Activated naive CD8-positive, alpha-beta T cell treated with anti-CD3 and anti-CD28 coated beads for 36 hours (primary cell): ENCODE measurements at regions not wholly inside any gene's neighbourhood (a gene's known extent, or its start where the extent isn't known, plus 50 kb on each side); places are given as distances from the start of the nearest gene placed in this dataset.
"Not testable (repeated sequence)": the region's sequence is repeated elsewhere in the genome, so short reads cannot be mapped to it uniquely, and the experiment has no call there.

Experiments
- DNase-seq: peaks from one replicate; pipeline ENCODE4 v3.0.0; 2021
- H3K27ac Mint-ChIP-seq: one replicate; pipeline ENCODE4 v1.8.0; 2022; ENCODE audit warnings: mild to moderate bottlenecking, moderate library complexity, mixed read lengths
- H3K27me3 Mint-ChIP-seq: one replicate; pipeline ENCODE4 v1.8.0; 2022; ENCODE audit warnings: mild to moderate bottlenecking, mixed read lengths
- H3K36me3 Mint-ChIP-seq: one replicate; pipeline ENCODE4 v1.8.0; 2021; ENCODE audit warnings: mild to moderate bottlenecking, mixed read lengths
- H3K4me1 Mint-ChIP-seq: one replicate; pipeline ENCODE4 v1.8.0; 2021; ENCODE audit warnings: mixed read lengths
- H3K4me3 Mint-ChIP-seq: one replicate; pipeline ENCODE4 v1.8.0; 2022; ENCODE audit warnings: mild to moderate bottlenecking, moderate library complexity, mixed read lengths
- H3K9me3 Mint-ChIP-seq: one replicate; pipeline ENCODE4 v1.8.0; 2022; ENCODE audit warnings: mixed read lengths

DNA sequence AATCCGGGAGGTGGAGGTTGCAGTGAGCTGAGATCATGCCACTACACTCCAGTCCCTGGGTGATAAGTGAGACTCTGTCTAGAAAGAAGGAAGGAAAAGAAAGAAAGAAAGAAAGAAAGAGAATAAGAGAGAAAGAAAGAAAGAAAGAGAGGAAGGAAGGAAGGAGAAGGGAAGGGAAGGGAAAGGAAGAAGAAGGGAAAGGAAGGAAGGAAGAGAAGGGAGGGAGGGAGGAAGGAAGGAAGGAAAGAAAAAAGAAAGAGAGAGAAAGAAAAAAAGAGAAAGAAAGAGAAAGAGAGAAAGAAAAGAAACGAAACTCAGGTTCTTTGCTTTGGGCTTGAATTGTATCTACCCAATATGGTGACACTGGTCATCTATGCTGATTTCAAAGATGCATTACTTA is 102.3 kb upstream of the GATA6 start:
- no peaks in the 10 kb centered on the region for H3K4me1 Mint-ChIP-seq
- H3K27me3 Mint-ChIP-seq, result no peaks in the 10 kb centered on the region
- no peak for DNase-seq
- H3K9me3 Mint-ChIP-seq, result no peaks in the 10 kb centered on the region
- no peaks in the 10 kb centered on the region for H3K36me3 Mint-ChIP-seq
- no peak overlapping the region for H3K27ac Mint-ChIP-seq
- H3K4me3 Mint-ChIP-seq, result no peak overlapping the region

DNA sequence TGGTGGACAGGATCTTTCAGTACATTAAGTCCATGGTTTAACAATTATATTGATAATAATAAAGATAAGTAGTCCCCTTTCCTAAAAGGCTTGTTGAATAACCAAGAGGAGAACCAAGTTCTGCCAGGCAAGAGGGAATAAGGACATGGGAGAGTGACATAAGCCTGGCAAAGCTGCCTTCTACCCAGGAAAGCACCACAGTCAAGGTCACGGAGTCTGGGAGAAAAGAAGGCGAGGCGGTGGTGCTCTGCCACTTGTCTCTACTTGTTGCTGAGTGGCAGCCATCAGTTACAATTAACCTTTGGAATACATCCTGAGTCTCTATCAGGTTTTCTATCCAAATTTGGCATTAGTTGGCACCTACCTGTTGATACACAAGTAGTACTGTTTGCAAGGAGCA is 101.7 kb upstream of the GATA6 start:
- DNase-seq, result no peak
- Mint-ChIP-seq H3K27ac (no peak overlapping the region), H3K27me3 (no peaks in the 10 kb centered on the region), H3K9me3 (no peaks in the 10 kb centered on the region), H3K4me3 (no peak overlapping the region), H3K36me3 (no peaks in the 10 kb centered on the region), H3K4me1 (no peaks in the 10 kb centered on the region)

DNA sequence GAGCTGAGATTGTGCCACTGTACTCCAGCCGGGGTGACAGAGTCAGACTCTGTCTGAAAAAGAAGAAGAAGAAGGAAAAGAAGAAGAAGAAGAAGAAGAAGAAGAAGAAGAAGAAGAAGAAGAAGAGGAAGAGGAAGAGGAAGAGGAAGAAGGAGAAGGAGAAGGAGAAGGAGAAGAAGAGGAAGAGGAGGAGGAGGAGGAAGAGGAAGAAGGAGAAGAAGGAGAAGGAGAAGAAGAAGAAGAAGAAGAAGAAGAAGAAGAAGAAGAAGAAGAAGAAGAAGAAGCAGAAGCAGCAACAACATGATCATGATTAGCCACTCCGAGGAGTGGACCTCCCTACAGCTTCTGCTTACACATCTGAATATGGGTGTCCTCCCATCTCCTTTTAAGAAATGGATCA is 100.6 kb upstream of the GATA6 start:
- not testable (repeated sequence) for H3K36me3 Mint-ChIP-seq, H3K9me3 Mint-ChIP-seq, H3K27ac Mint-ChIP-seq

DNA sequence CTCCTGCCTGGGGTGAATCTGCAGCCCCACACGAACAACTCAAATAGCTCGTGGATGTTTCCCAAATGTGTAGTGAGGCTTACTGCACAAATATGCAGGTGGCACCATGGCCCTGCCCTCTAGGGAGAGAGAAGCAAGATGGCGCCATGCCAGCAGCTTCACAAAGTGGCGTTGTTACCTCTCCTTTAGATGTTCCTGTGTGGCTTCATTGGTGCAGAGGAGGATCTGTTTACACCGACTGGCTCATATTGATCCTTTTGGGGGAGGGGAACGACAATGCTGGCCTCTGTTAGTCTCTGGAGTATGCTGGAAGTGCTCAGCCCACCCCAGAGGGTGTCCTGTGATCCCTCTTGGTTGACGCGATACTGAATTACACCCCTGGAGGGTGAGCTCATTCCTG is 99.5 kb upstream of the GATA6 start:
- DNase-seq, result no peak
- Mint-ChIP-seq H3K4me1 (no peaks in the 10 kb centered on the region), H3K9me3 (no peaks in the 10 kb centered on the region), H3K4me3 (no peak overlapping the region), H3K36me3 (no peaks in the 10 kb centered on the region), H3K27me3 (no peaks in the 10 kb centered on the region), H3K27ac (no peak overlapping the region)

More for the DNA sequence above, 100.6 kb upstream of the GATA6 start:
- not testable (repeated sequence) for DNase-seq, H3K27me3 Mint-ChIP-seq, H3K4me1 Mint-ChIP-seq, H3K4me3 Mint-ChIP-seq

DNA sequence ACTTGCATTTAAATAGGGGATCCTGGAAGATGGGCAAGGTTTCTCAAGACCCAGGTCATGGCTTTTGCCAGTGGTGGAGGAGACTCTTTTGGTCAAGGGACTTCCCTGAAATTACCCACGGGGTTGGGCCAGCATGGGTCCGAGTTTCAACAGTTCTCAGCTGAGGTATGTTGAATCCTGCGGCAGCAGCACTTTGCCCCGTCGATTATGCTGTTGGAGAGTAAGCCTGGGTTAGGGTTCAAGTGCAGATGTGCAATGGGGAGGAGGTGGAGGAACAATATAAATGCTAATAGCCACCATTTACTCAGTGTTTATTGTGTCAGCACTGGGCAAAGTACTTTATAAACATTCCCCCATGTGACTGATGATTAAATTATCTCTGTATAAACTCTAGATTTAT is 96.0 kb upstream of the GATA6 start:
- no peak overlapping the region for H3K27ac Mint-ChIP-seq
- DNase-seq, result no peak
- H3K9me3 Mint-ChIP-seq, result no peaks in the 10 kb centered on the region

DNA sequence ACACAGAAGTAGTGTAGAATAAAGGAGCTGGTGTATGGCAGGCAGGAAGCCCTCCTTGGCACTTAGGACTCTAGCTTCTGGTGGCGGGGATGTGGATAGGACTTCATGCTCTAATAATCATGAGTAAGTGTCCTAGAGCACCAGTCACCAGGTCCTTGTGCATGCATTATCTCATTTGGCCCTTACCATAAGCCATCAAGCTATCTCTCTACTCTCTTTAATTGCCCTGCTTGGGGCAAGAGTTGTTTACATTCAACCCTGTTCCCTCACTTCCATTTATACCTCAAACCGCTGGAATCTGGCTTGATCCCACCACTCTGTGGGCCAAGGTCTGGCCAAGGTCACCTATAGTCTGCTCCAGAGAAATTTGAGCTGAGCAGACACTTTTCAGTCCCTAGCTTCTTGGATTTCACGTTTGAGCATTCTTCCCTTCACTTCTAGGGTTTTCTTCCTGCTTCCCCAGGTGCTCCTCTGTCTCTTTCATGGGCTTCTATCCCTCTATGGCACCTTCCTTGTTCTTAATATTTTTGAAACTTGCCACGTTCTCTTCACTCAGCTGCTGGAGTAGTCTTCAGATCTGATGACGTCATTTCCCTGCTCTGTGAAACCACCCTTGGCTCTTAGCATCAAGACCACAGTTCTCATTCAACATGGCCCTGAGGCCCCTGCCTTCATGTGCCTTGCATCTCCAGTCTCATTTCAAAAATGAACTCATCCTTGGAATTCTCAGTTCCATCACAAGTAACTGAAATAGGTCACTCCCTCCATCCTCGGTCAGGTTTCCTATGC is 94.9 kb upstream of the GATA6 start:
- Mint-ChIP-seq H3K9me3 (no peaks in the 10 kb centered on the region), H3K27ac (no peak overlapping the region), H3K36me3 (no peaks in the 10 kb centered on the region), H3K27me3 (no peaks in the 10 kb centered on the region), H3K4me1 (no peaks in the 10 kb centered on the region), H3K4me3 (no peak overlapping the region)
- DNase-seq, result no peak

More for the DNA sequence above, 96.0 kb upstream of the GATA6 start:
- Mint-ChIP-seq H3K27me3 (no peaks in the 10 kb centered on the region), H3K36me3 (no peaks in the 10 kb centered on the region), H3K4me3 (no peak overlapping the region), H3K4me1 (no peaks in the 10 kb centered on the region)

DNA sequence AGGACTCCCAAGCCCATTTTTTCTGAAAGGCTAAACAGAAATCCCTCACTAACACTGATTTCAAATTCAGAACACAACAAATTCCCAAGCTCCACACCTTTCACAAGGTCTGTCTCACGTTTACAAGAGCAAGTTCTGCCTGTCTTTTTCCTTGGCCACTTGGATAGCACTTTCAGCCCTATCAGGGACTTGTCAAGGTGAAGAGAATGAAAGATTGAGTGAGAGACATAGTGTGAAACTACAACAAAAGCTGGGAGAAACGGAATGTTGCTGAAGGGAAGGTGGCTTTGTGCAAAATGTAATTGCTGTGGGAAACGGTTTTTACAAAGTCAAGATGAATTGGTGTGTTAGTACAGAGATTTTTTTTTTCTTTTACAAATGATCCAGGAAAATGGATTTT is 89.4 kb upstream of the GATA6 start:
- no peaks in the 10 kb centered on the region for H3K4me1 Mint-ChIP-seq
- H3K36me3 Mint-ChIP-seq, result no peaks in the 10 kb centered on the region
- H3K27ac Mint-ChIP-seq, result no peak overlapping the region
- no peaks in the 10 kb centered on the region for H3K9me3 Mint-ChIP-seq
- no peak for DNase-seq
- no peaks in the 10 kb centered on the region for H3K27me3 Mint-ChIP-seq
- no peak overlapping the region for H3K4me3 Mint-ChIP-seq

DNA sequence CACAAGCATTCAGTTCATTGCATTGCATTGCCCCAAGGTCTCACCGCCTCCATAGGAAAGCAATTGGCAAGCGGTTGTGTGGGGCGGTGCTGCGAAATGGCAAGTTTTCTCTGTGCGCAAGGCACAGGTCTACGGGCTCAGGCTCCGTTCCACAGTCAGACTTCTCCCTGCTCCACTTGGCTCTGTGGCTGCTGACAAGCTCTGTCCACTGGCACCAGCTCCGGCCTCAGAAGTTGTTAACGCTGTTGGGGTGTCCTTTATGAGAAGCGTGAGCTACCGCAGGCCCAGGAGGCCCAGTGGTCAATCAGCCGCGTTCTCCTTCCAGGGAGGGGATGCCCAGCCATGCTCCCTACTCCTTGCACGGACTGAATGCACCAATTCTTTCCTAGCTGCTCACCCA is 87.0 kb upstream of the GATA6 start:
- H3K27ac Mint-ChIP-seq, result no peak overlapping the region
- no peak overlapping the region for H3K4me3 Mint-ChIP-seq
- peaks cover 7% of the 10 kb centered on the region for H3K27me3 Mint-ChIP-seq
- no peaks in the 10 kb centered on the region for H3K9me3 Mint-ChIP-seq
- DNase-seq, result no peak
- no peaks in the 10 kb centered on the region for H3K36me3 Mint-ChIP-seq
- H3K4me1 Mint-ChIP-seq, result no peaks in the 10 kb centered on the region

DNA sequence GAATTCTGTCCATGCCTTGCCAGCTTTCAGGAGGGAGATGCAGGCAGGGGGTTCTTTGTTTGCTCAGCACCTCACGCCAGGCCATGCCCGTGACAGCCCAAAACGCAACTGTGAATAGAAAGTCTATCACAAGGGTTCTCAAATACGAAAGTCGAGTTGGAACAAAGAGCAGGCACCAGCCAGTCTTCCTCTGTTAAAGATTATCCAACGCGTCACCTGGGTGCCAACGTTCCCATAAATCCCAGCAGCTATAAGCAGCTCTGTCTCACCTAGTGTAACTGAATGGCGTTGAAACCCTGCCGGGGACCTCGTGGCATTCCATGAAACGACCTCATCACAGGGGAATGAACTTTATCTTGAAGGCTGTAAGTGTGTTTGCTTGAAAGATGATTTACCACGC is 84.8 kb upstream of the GATA6 start:
- Mint-ChIP-seq H3K36me3 (no peaks in the 10 kb centered on the region), H3K4me1 (no peaks in the 10 kb centered on the region), H3K9me3 (no peaks in the 10 kb centered on the region), H3K27ac (no peak overlapping the region), H3K27me3 (peaks cover 7% of the 10 kb centered on the region), H3K4me3 (no peak overlapping the region)
- DNase-seq, result no peak

DNA sequence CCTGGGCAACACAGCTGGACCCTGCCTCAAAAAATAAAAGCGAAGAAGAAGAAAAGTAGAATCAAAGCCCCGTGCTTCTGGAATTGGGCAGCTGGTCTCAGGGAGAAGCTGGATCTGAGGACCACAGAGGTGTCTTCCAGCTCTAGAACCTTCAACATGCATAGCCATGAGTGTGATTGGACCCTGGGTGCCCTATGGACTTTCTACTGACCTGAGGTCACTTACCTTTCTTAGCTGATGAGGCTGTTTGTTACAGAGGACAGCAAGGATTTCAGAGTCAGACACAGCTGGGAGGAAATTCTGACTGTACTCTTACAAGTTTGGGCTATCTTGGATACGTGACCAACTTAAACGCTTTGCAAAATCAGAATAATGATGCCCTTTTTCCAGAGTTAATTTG is 82.4 kb upstream of the GATA6 start:
- Mint-ChIP-seq H3K4me1 (no peaks in the 10 kb centered on the region), H3K4me3 (no peak overlapping the region), H3K9me3 (no peaks in the 10 kb centered on the region), H3K36me3 (no peaks in the 10 kb centered on the region), H3K27ac (no peak overlapping the region), H3K27me3 (peaks cover 7% of the 10 kb centered on the region)
- DNase-seq, result no peak

DNA sequence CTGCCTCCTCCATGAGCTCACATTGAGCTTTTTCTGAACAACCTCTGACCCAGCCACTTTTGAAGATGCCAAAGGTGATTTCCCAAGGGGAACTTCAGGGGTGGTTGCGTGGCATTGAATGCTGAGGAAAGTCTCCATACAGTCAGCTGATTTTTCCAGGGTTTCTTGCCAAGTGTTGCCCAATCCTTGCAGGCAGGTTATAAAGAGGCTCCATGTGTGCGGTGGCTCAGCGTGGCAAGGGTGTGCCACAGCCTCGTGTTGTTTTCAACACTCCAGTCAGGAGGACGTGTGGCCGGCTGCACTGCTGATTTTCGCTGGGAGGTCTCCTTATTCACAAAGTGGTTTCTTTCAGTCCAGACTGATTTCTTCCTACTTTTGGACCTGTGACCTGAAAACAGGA is 81.4 kb upstream of the GATA6 start:
- Mint-ChIP-seq H3K4me1 (no peaks in the 10 kb centered on the region), H3K36me3 (no peaks in the 10 kb centered on the region), H3K27ac (no peak overlapping the region), H3K27me3 (peaks cover 7% of the 10 kb centered on the region), H3K9me3 (no peaks in the 10 kb centered on the region), H3K4me3 (no peak overlapping the region)
- DNase-seq, result no peak

DNA sequence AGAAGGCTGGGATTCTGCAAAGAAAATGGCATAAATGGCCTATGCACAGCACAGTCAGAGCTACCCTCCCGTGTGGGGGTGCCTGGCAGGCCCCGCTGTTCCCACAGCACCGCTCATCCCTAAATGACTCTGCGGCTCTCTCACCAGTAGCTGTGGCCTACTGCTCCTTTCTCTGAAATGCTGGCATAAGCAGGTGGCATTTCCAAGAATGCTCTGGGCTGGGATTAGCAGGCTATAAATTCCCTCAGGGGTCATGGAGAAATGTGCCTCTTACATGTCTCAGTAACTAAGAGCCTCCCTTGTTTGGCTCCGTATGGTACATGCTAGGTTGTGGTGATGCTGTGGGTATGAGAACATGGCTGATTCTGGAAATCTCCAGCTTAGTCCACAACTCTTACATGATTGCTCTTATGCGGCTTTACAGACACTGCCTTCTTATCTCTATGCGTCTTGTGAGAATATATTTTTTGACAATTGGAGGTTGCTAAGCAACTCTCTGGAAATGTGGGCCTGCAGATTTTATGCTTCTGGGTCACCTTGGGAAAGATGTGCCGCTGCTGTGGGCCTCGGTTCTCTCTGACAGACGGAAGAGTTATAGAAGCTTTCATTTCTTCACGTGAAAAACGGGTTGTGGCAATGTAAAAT is 80.3 kb upstream of the GATA6 start:
- H3K27me3 Mint-ChIP-seq, result peaks cover 7% of the 10 kb centered on the region
- H3K9me3 Mint-ChIP-seq, result no peaks in the 10 kb centered on the region
- H3K4me3 Mint-ChIP-seq, result no peak overlapping the region
- no peaks in the 10 kb centered on the region for H3K4me1 Mint-ChIP-seq
- H3K36me3 Mint-ChIP-seq, result no peaks in the 10 kb centered on the region
- DNase-seq, result no peak
- no peak overlapping the region for H3K27ac Mint-ChIP-seq

DNA sequence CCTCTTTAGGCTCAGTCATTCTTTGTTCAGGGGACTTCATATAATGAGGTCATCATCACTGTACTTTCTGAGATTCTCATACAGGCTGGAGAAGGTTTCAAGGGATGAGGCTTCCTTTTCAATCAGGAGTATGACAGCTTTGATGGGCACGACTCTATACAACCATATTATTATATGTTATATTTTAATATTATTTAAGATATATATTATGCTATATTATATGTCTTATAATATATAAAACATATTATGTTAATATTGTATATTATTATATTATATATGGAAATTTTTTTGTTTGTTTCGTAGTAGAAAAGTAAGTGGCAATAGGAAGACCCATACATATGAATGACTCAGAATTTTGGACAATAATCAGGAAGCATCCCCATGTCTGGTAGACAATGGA is 78.0 kb upstream of the GATA6 start:
- H3K4me1 Mint-ChIP-seq, result no peaks in the 10 kb centered on the region
- H3K9me3 Mint-ChIP-seq, result no peaks in the 10 kb centered on the region
- H3K36me3 Mint-ChIP-seq, result no peaks in the 10 kb centered on the region
- H3K27me3 Mint-ChIP-seq, result no peaks in the 10 kb centered on the region
- H3K27ac Mint-ChIP-seq, result no peak overlapping the region
- no peak overlapping the region for H3K4me3 Mint-ChIP-seq
- no peak for DNase-seq

DNA sequence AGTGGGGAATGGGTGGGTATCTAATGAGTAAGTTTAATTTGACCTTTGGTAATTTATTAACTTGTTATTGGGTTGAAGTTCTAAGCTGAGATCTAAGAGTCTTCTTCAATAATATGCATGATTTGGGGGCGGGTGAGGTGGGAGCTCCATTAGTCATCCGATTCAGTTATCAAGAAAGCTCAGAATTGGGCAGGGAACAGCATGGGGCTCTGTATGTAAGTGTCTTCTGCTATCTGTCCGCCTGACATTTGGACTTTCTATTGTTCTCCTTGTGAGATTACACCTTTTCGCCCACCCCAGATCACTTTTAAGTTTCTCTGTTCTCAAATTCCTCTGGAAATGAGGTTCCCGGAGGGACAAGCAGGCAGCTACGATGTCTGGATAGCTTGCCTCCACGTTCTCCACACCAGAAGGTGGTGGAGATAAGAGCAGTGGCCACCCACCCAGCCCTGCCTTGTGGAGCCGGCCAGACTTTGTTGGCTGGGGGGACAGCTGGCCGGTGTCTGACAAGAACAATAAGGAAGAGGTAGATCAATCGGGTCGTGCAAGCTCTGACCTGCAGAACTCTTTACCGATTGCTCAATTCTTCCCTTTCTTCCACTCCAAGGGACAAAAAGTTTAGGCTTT is 75.5 kb upstream of the GATA6 start:
- Mint-ChIP-seq H3K27me3 (no peaks in the 10 kb centered on the region), H3K4me3 (no peak overlapping the region), H3K4me1 (no peaks in the 10 kb centered on the region), H3K27ac (no peak overlapping the region), H3K9me3 (no peaks in the 10 kb centered on the region), H3K36me3 (no peaks in the 10 kb centered on the region)
- DNase-seq, result no peak

DNA sequence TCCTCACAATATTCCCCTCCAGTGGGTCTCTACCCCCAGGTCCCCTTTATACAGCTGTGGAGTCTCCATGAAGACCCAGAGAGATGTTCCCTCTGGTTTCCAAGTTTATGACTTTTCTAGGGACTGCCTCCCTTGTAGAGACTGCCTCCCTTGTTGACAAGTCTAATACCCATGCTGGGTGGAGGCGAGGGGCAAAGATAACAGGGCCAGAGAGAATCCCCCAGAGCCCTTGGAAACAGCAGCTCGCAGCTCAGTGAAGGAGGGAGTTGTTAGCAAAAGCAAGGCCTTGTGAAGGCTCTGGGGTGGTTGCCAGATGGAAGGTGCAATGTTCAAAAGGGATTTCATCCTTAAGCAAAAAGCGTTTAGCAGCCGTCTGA is 75.0 kb upstream of the GATA6 start:
- Mint-ChIP-seq H3K4me1 (no peaks in the 10 kb centered on the region), H3K36me3 (no peaks in the 10 kb centered on the region), H3K27me3 (no peaks in the 10 kb centered on the region), H3K4me3 (no peak overlapping the region), H3K27ac (no peak overlapping the region), H3K9me3 (no peaks in the 10 kb centered on the region)
- no peak for DNase-seq

DNA sequence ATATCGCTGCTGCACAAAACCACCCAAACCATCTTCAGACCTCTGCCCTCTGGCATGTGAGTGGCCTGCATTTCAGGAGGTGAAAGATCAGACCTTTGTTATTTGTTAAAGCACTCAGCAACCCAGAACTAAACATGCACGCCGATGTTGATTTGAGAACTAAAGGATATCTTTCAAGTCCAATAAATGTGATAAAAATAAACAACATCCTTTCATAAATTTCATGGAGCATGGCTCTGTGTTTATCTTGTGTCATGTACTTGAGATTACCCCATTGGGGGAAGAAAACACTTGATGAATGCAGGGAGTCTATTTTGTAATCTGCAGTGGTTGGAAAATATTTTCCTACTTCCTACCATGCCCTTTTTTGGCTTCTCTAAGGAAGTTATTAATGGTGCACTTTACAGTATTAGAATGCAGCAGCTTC is 70.8 kb upstream of the GATA6 start:
- no peak overlapping the region for H3K27ac Mint-ChIP-seq
- no peaks in the 10 kb centered on the region for H3K4me1 Mint-ChIP-seq
- DNase-seq, result no peak
- H3K4me3 Mint-ChIP-seq, result no peak overlapping the region
- peaks cover 17% of the 10 kb centered on the region for H3K27me3 Mint-ChIP-seq
- no peaks in the 10 kb centered on the region for H3K9me3 Mint-ChIP-seq
- H3K36me3 Mint-ChIP-seq, result no peaks in the 10 kb centered on the region
